H1 (cell line): ENCODE measurements at regions not wholly inside any gene's neighbourhood (a gene's known extent, or its start where the extent isn't known, plus 50 kb on each side); places are given as distances from the start of the nearest gene placed in this dataset.

Source experiments
- CTCF ChIA-PET: fragments of 300-600 bp; sonication (Branson Sonifier 250); formaldehyde crosslinking; loops from one replicate; lab custom pipeline; 2021; ENCODE audit not compliant: partially characterized antibody; lab: Charles Lee
- POLR2A ChIA-PET: fragments of 300-600 bp; sonication (Branson Sonifier 250); formaldehyde crosslinking; loops from one replicate; lab custom pipeline; 2021; ENCODE audit warnings: inconsistent platforms; ENCODE audit not compliant: partially characterized antibody; lab: Charles Lee
- DNase-seq, 2 experiments: peaks; one replicate each; pipeline versions ENCODE4 v3.0.0 to v3.0.0-alpha.2; 2010 to 2022; ENCODE audit warnings: low spot score in 2 of 2, low read depth in 1 of 2, mixed read lengths in 1 of 2
- FAIRE-seq: peaks from 2 replicates; lab custom pipeline; 2011; peaks lifted over from hg19 to GRCh38; lab: Jason Lieb, UNC
- H2AFZ ChIP-seq: 2 replicates; pipeline ENCODE4 v1.8.1; 2012; ENCODE audit warnings: low read length, inconsistent platforms
- H2AK5ac ChIP-seq: 2 replicates; pipeline ENCODE4 v1.6.1; 2013; ENCODE audit warnings: low read depth, low read length
- H2BK120ac ChIP-seq: replicated peaks from 2 replicates; pipeline ENCODE3; 2013; ENCODE audit warnings: low read depth, low read length, inconsistent platforms
- H2BK12ac ChIP-seq: 2 replicates; pipeline ENCODE4 v1.6.1; 2013; ENCODE audit warnings: low read depth, low read length
- H2BK15ac ChIP-seq: 2 replicates; pipeline ENCODE4 v1.6.1; 2013; ENCODE audit warnings: low read length
- H2BK20ac ChIP-seq: 2 replicates; pipeline ENCODE4 v1.6.1; 2013; ENCODE audit warnings: low read length
- H2BK5ac ChIP-seq: 2 replicates; pipeline ENCODE4 v1.6.1; 2013; ENCODE audit warnings: low read depth, low read length
- H3K14ac ChIP-seq: 2 replicates; pipeline ENCODE4 v1.6.1; 2013; ENCODE audit warnings: inconsistent platforms; ENCODE audit not compliant: insufficient read length
- H3K18ac ChIP-seq: 2 replicates; pipeline ENCODE4 v1.6.1; 2013; ENCODE audit warnings: low read length; ENCODE audit errors: extremely low read depth
- H3K23ac ChIP-seq: 2 replicates; pipeline ENCODE4 v1.6.1; 2013; ENCODE audit warnings: inconsistent platforms; ENCODE audit not compliant: insufficient read length
- H3K23me2 ChIP-seq: 2 replicates; pipeline ENCODE4 v1.6.1; 2013; ENCODE audit warnings: low read depth, low read length
- H3K27ac ChIP-seq: 2 replicates; pipeline ENCODE4 v1.6.1; 2011; ENCODE audit warnings: low read depth, low read length, inconsistent platforms
- H3K27me3 ChIP-seq, 4 experiments: replicated peaks in 1 of 4; 1 replicate in 1 of 4; 2 replicates in 3 of 4; pipeline versions ENCODE4 v1.6.1 to v1.8.1; 2011 to 2013; ENCODE audit warnings: low read length in 3 of 4, mild to moderate bottlenecking in 3 of 4, inconsistent platforms in 2 of 4, mixed read lengths in 2 of 4, moderate library complexity in 1 of 4; ENCODE audit not compliant: control insufficient read depth in 3 of 4, insufficient read depth in 3 of 4; ENCODE audit errors: extremely low read depth in 1 of 4
- H3K36me3 ChIP-seq, 4 experiments: 2 replicates each; pipeline versions ENCODE4 v1.6.1 to v1.8.1; 2011 to 2013; ENCODE audit warnings: mild to moderate bottlenecking in 4 of 4, low read length in 3 of 4, moderate library complexity in 2 of 4, control low read depth in 1 of 4, inconsistent platforms in 1 of 4; ENCODE audit not compliant: insufficient read depth in 4 of 4, control insufficient read depth in 2 of 4
- H3K4ac ChIP-seq: replicated peaks from 2 replicates; pipeline ENCODE3; 2013; ENCODE audit warnings: low read length, low read depth, mixed read lengths, inconsistent platforms; ENCODE audit not compliant: insufficient read length
- H3K4me1 ChIP-seq, 4 experiments: replicated peaks in 1 of 4; 1 replicate in 1 of 4; 2 replicates in 3 of 4; pipeline versions ENCODE4 v1.6.1 to v1.8.1; 2011 to 2013; ENCODE audit warnings: low read length in 3 of 4, inconsistent platforms in 2 of 4, mixed read lengths in 1 of 4; ENCODE audit not compliant: insufficient read depth in 4 of 4, control insufficient read depth in 3 of 4
- H3K4me2 ChIP-seq, 2 experiments: 2 replicates each; pipeline versions ENCODE4 v1.6.1 to v1.8.1; 2011 to 2013; ENCODE audit warnings: low read depth in 2 of 2, low read length in 2 of 2, control low read depth in 1 of 2, inconsistent platforms in 1 of 2, mild to moderate bottlenecking in 1 of 2; ENCODE audit not compliant: insufficient read depth in 1 of 2
- H3K4me3 ChIP-seq, 4 experiments: fragments of 200-600, 300-600 bp in 1 of 4; sonication (generic), shearing (Covaris generic), sonication (Bioruptor Twin) in 1 of 4; 2 replicates each; pipeline versions ENCODE4 v1.5.1 to v1.8.1; 2011 to 2016; ENCODE audit warnings: low read length in 4 of 4, low read depth in 3 of 4, control low read depth in 2 of 4, inconsistent platforms in 2 of 4, mild to moderate bottlenecking in 2 of 4, mixed read lengths in 1 of 4, moderate library complexity in 1 of 4; ENCODE audit not compliant: insufficient read depth in 2 of 4; ENCODE audit errors: extremely low read depth in 1 of 4
- H3K56ac ChIP-seq: replicated peaks from 2 replicates; pipeline ENCODE3; 2013; ENCODE audit warnings: low read depth, mild to moderate bottlenecking, mixed read lengths, low read length, inconsistent platforms; ENCODE audit not compliant: insufficient read length
- H3K79me1 ChIP-seq: 2 replicates; pipeline ENCODE4 v1.6.1; 2013; ENCODE audit warnings: low read depth, low read length, control low read depth
- H3K79me2 ChIP-seq, 2 experiments: 2 replicates each; pipeline versions ENCODE4 v1.6.1 to v1.8.1; 2012 to 2013; ENCODE audit warnings: low read length in 2 of 2, mild to moderate bottlenecking in 2 of 2, inconsistent platforms in 1 of 2; ENCODE audit not compliant: insufficient read depth in 2 of 2, control insufficient read depth in 1 of 2
- H3K9ac ChIP-seq, 4 experiments: replicated peaks in 1 of 4; 1 replicate in 1 of 4; 2 replicates in 3 of 4; pipeline versions ENCODE4 v1.6.1 to v1.8.1; 2011 to 2013; ENCODE audit warnings: low read depth in 3 of 4, low read length in 3 of 4, control low read depth in 2 of 4, mild to moderate bottlenecking in 2 of 4, moderate library complexity in 2 of 4, inconsistent platforms in 1 of 4; ENCODE audit errors: extremely low read depth in 1 of 4
- H3K9me3 ChIP-seq, 2 experiments: 2 replicates each; pipeline versions ENCODE4 v1.6.1 to v1.8.1; 2012 to 2013; ENCODE audit warnings: mild to moderate bottlenecking in 2 of 2, moderate library complexity in 2 of 2, control low read depth in 1 of 2, inconsistent platforms in 1 of 2, low read depth in 1 of 2, low read length in 1 of 2, mixed read lengths in 1 of 2; ENCODE audit not compliant: insufficient read depth in 2 of 2
- H4K20me1 ChIP-seq, 2 experiments: replicated peaks in 1 of 2; 2 replicates each; pipeline versions ENCODE3 to v1.8.1; 2011 to 2013; ENCODE audit warnings: inconsistent platforms in 2 of 2, low read length in 2 of 2, mild to moderate bottlenecking in 1 of 2; ENCODE audit not compliant: insufficient read depth in 2 of 2, control insufficient read depth in 1 of 2
- H4K5ac ChIP-seq: 2 replicates; pipeline ENCODE4 v1.6.1; 2013; ENCODE audit warnings: low read length, low read depth, mixed read lengths, inconsistent platforms; ENCODE audit not compliant: insufficient read length
- H4K8ac ChIP-seq: 2 replicates; pipeline ENCODE4 v1.8.0; 2013; ENCODE audit warnings: mild to moderate bottlenecking, moderate library complexity, low read length, inconsistent platforms; ENCODE audit not compliant: insufficient read depth; ENCODE audit errors: extremely low read depth
- H4K91ac ChIP-seq: replicated peaks from 2 replicates; pipeline ENCODE3; 2013; ENCODE audit warnings: low read length, mixed read lengths, inconsistent platforms; ENCODE audit not compliant: insufficient read length
- ASH2L ChIP-seq: fragments of 200-600, 300-600 bp; sonication (generic); IDR thresholded peaks from one replicate; pipeline ENCODE4 v1.7.1; 2017; ENCODE audit warnings: low read length
- EP300 ChIP-seq, 2 experiments: IDR thresholded peaks; 1 replicate in 1 of 2; 2 replicates in 1 of 2; pipeline ENCODE4 v1.6.1; 2011 to 2012; ENCODE audit warnings: low read depth in 2 of 2, low read length in 2 of 2, mild to moderate bottlenecking in 2 of 2, borderline replicate concordance in 1 of 2, inconsistent platforms in 1 of 2, moderate library complexity in 1 of 2
- JUN ChIP-seq: IDR thresholded peaks from 2 replicates; pipeline ENCODE4 v1.6.1; 2011; ENCODE audit warnings: low read depth, mild to moderate bottlenecking, improper control_type of control experiment, low read length
- POLR2A ChIP-seq, 2 experiments: IDR thresholded peaks; 1 replicate in 1 of 2; 2 replicates in 1 of 2; pipeline ENCODE4 v1.6.1; 2011; ENCODE audit warnings: low read depth in 2 of 2, low read length in 2 of 2, mild to moderate bottlenecking in 2 of 2; ENCODE audit errors: control extremely low read depth in 1 of 2
- TAF1 ChIP-seq: IDR thresholded peaks from 2 replicates; pipeline ENCODE4 v1.6.1; 2011; ENCODE audit warnings: mild to moderate bottlenecking, low read depth, low read length
- WGBS, 2 experiments: shearing (Covaris generic) in 1 of 2; methylation state at CpG; one replicate each; pipeline versions ENCODE4 v1.1.6 to v1.1.7; 2013 to 2015; ENCODE audit warnings: low lambda C conversion rate in 2 of 2, mixed read lengths in 2 of 2, inconsistent platforms in 1 of 2, low coverage in 1 of 2, missing lambda C conversion rate in 1 of 2; ENCODE audit not compliant: insufficient replicate concordance in 2 of 2, insufficient coverage in 1 of 2, insufficient read length in 1 of 2; ENCODE audit errors: extremely low coverage in 1 of 2, missing lambda C conversion rate in 1 of 2; 5-methylcytosine and 5-hydroxymethylcytosine counted together

- no peak overlapping the region for H2BK120ac ChIP-seq
- no peaks in the 10 kb centered on the region for H4K20me1 ChIP-seq
- H3K27ac ChIP-seq: no peak overlapping the region
- no peaks in the 10 kb centered on the region for H3K9me3 ChIP-seq
- H3K14ac ChIP-seq: no peak overlapping the region
- H2BK5ac ChIP-seq: no peak overlapping the region
- no peak overlapping the region for H3K4me2 ChIP-seq
- no peak overlapping the region for H3K4ac ChIP-seq
- no peaks in the 10 kb centered on the region for H3K36me3 ChIP-seq
- H2BK20ac ChIP-seq: no peak overlapping the region
- H3K9ac ChIP-seq: no peak overlapping the region
- DNase-seq (no peak), FAIRE-seq (no peak)
- no peaks in the 10 kb centered on the region for H3K23me2 ChIP-seq
- H2AFZ ChIP-seq: no peak overlapping the region
- H4K5ac ChIP-seq: no peak overlapping the region
- no peak overlapping the region for H3K18ac ChIP-seq
- no peak overlapping the region for H4K91ac ChIP-seq
- H3K27me3 ChIP-seq: no peaks in the 10 kb centered on the region
- no peak overlapping the region for H3K4me3 ChIP-seq
- no peaks in the 10 kb centered on the region for H3K4me1 ChIP-seq
- POLR2A ChIA-PET: no interaction called here
- H2AK5ac ChIP-seq: no peak overlapping the region
- TF ChIP-seq POLR2A (IDR thresholded peaks at IDR 0.05; ENCODE audit: control extremely low read depth in 1 of 2, low read depth in 2 of 2, low read length in 2 of 2) (no peak), TAF1 (no peak), ASH2L (no peak), JUN (no peak), EP300 (IDR thresholded peaks at IDR 0.05; ENCODE audit: borderline replicate concordance in 1 of 2, low read depth in 2 of 2, low read length in 2 of 2) (no peak)
- no peak overlapping the region for H2BK15ac ChIP-seq
- WGBS, 2 experiments: 86% methylated on average over 5 of the region's 5 CpGs; no CpG with 5 or more reads in 1 of the 2 experiments
- CTCF ChIA-PET: interaction anchor here (1.1 kb wide), 1 partner anchor 35 kb away, joined by 4 read pairs; no protein-coding TSS in a partner anchor
- no peak overlapping the region for H3K23ac ChIP-seq
- H2BK12ac ChIP-seq: no peak overlapping the region
- H4K8ac ChIP-seq: no peak overlapping the region
- no peak overlapping the region for H3K56ac ChIP-seq
- H3K79me1 ChIP-seq: no peaks in the 10 kb centered on the region
- no peaks in the 10 kb centered on the region for H3K79me2 ChIP-seq
Observed at GRCh38 chr4:79611026-79611425, 203.0 kb upstream of the GK2 start.
